ENCODE measurements at regions not wholly inside any gene's neighbourhood (a gene's known extent, or its start where the extent isn't known, plus 50 kb on each side); places are given as distances from the start of the nearest gene placed in this dataset.

- intact Hi-C loops (cut with DNase I; ENCODE audit: low total_unique reads) (no loop called here), in situ Hi-C loops (cut with MboI; ENCODE audit: low pct_ligation_motif_present in 1 of 4, low pct_unique_long_range_greater_than_20kb in 1 of 4, low sequenced_read_pairs in 3 of 4) (loop anchor here in 1 of 4 donors (25.0 kb wide), 1 partner anchor 99 kb away; the partner anchor contains the start of genes SNRPN and SNURF)
- TF ChIP-seq POLR2A (IDR thresholded peaks at IDR 0.05) (no peak), POLR2AphosphoS5 (IDR thresholded peaks at IDR 0.05) (no peak), EP300 (IDR thresholded peaks at IDR 0.05; ENCODE audit: low read depth) (no peak)
- H3K27me3 ChIP-seq, result no peaks in the 10 kb centered on the region
- WGBS, 2 donors (ENCODE audit: low coverage in 1 of 2), result 85 to 89% methylated on average over 3 to 10 of the region's 10 CpGs
- H3K9me3 ChIP-seq, result peaks cover 88 to 100% of the 10 kb centered on the region in 2 donors
- no peaks in the 10 kb centered on the region for H3K4me1 ChIP-seq
- H3K27ac ChIP-seq, result no peak overlapping the region
- H3K4me3 ChIP-seq, result no peak overlapping the region
- no peak for DNase-seq
- H3K36me3 ChIP-seq, result peaks cover 0 to 63% (median 27%) of the 10 kb centered on the region in 4 donors
Observed at GRCh38 chr15:25060996-25061620, 106.3 kb downstream of the SNRPN start.

- Histone ChIP-seq H3K27me3 (no peaks in the 10 kb centered on the region), H3K27ac (no peak overlapping the region), H3K9me3 (peaks cover 90 to 100% of the 10 kb centered on the region in 2 donors), H3K36me3 (peaks cover 0 to 63% (median 31%) of the 10 kb centered on the region in 4 donors), H3K4me1 (no peaks in the 10 kb centered on the region), H3K4me3 (no peak overlapping the region)
- intact Hi-C loops (cut with DNase I; ENCODE audit: low total_unique reads) (no loop called here), in situ Hi-C loops (cut with MboI; ENCODE audit: low pct_ligation_motif_present in 1 of 4, low pct_unique_long_range_greater_than_20kb in 1 of 4, low sequenced_read_pairs in 3 of 4) (loop anchor here in 1 of 4 donors (25.0 kb wide), 1 partner anchor 100 kb away; the partner anchor contains the start of genes SNRPN and SNURF)
- TF ChIP-seq POLR2AphosphoS5 (IDR thresholded peaks at IDR 0.05), result no peak
- no peak for DNase-seq
- 93 to 100% methylated on average over 3 to 23 of the region's 23 CpGs for WGBS, 2 donors (ENCODE audit: low coverage in 1 of 2)
Observed at GRCh38 chr15:25061808-25062550, 107.2 kb downstream of the SNRPN start.

GRCh38 chr15:25062551-25063430 is 108.0 kb downstream of the SNRPN start:
- WGBS, 2 donors (ENCODE audit: low coverage in 1 of 2), result 69 to 80% methylated on average over 4 to 13 of the region's 13 CpGs
- no peak overlapping the region for H3K27ac ChIP-seq
- DNase-seq, result no peak
- no peaks in the 10 kb centered on the region for H3K27me3 ChIP-seq
- H3K36me3 ChIP-seq, result peaks cover 0 to 69% (median 29%) of the 10 kb centered on the region in 4 donors
- H3K4me1 ChIP-seq, result no peaks in the 10 kb centered on the region
- no peak overlapping the region for H3K4me3 ChIP-seq
- TF ChIP-seq POLR2A (IDR thresholded peaks at IDR 0.05), result no peak
- no peak for TF ChIP-seq POLR2AphosphoS5 (IDR thresholded peaks at IDR 0.05)
- no peak for TF ChIP-seq CTCF (IDR thresholded peaks at IDR 0.05)
- TF ChIP-seq EP300 (IDR thresholded peaks at IDR 0.05; ENCODE audit: low read depth), result no peak
- H3K9me3 ChIP-seq, result peaks cover 82 to 100% of the 10 kb centered on the region in 2 donors
- in situ Hi-C loops (cut with MboI; ENCODE audit: low pct_ligation_motif_present in 1 of 4, low pct_unique_long_range_greater_than_20kb in 1 of 4, low sequenced_read_pairs in 3 of 4), result loop anchor here in 1 of 4 donors (25.0 kb wide), 1 partner anchor 100 kb away; the partner anchor contains the start of genes SNRPN and SNURF
- intact Hi-C loops (cut with DNase I; ENCODE audit: low total_unique reads), result no loop called here

GRCh38 chr15:25065286-25065685 is 110.5 kb downstream of the SNRPN start:
- Histone ChIP-seq H3K4me1 (no peaks in the 10 kb centered on the region), H3K4me3 (no peak overlapping the region), H3K36me3 (peaks cover 0 to 58% (median 26%) of the 10 kb centered on the region in 4 donors), H3K27ac (no peak overlapping the region), H3K9me3 (peaks cover 79 to 100% of the 10 kb centered on the region in 2 donors), H3K27me3 (no peaks in the 10 kb centered on the region)
- WGBS, 2 donors (ENCODE audit: low coverage in 1 of 2), result 89 to 93% methylated on average over 2 to 9 of the region's 9 CpGs
- intact Hi-C loops (cut with DNase I; ENCODE audit: low total_unique reads), result no loop called here
- TF ChIP-seq POLR2A (IDR thresholded peaks at IDR 0.05), result no peak
- no peak for TF ChIP-seq CTCF (IDR thresholded peaks at IDR 0.05)
- no peak for TF ChIP-seq EP300 (IDR thresholded peaks at IDR 0.05; ENCODE audit: low read depth)
- no peak for TF ChIP-seq POLR2AphosphoS5 (IDR thresholded peaks at IDR 0.05)
- no peak for DNase-seq
- in situ Hi-C loops (cut with MboI; ENCODE audit: low pct_ligation_motif_present in 1 of 4, low pct_unique_long_range_greater_than_20kb in 1 of 4, low sequenced_read_pairs in 3 of 4), result loop anchor here in 1 of 4 donors (25.0 kb wide), 1 partner anchor 103 kb away; the partner anchor contains the start of genes SNRPN and SNURF

Measured in transverse colon (tissue), 4 donors.